ENCODE measurements at regions not wholly inside any gene's neighbourhood (a gene's known extent, or its start where the extent isn't known, plus 50 kb on each side); places are given as distances from the start of the nearest gene placed in this dataset.

- in situ Hi-C loops (cut with HindIII; ENCODE audit: low pct_unique_long_range_greater_than_20kb, low sequenced_read_pairs): no loop called here
Observed at GRCh38 chr16:17861981-17862479, 391.3 kb upstream of the XYLT1 start.

DNA sequence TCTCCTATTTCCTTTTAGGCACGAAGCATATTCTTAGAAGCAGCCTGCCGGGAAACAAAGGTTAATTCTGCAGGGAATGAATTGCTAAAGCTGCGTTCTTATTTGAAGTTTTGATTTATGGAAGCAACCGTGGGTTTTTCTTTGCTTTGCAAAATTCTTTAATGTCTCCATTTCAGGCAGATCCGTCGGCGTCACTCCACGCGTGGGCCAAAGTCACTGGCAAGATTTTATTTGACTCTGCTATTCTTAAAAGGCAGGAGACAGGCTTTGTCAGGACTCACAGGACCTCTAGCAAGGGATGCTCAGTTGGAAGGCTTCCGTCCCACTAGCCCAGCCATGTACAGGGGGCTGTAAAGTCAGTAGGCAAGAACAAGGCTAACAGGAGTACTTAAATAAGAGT lies 387.3 kb upstream of the XYLT1 start:
- in situ Hi-C loops (cut with HindIII; ENCODE audit: low pct_unique_long_range_greater_than_20kb, low sequenced_read_pairs): no loop called here

More at GRCh38 chr16:17861981-17862479, 391.3 kb upstream of the XYLT1 start:
- DNase-seq (ENCODE audit: low read depth, low spot score): no peak

GRCh38 chr16:17853958-17854357 lies 383.2 kb upstream of the XYLT1 start:
- in situ Hi-C loops (cut with HindIII; ENCODE audit: low pct_unique_long_range_greater_than_20kb, low sequenced_read_pairs): no loop called here
- DNase-seq (ENCODE audit: low read depth, low spot score): no peak

More for the DNA sequence above, 387.3 kb upstream of the XYLT1 start:
- no peak for DNase-seq (ENCODE audit: low read depth, low spot score)

DNA sequence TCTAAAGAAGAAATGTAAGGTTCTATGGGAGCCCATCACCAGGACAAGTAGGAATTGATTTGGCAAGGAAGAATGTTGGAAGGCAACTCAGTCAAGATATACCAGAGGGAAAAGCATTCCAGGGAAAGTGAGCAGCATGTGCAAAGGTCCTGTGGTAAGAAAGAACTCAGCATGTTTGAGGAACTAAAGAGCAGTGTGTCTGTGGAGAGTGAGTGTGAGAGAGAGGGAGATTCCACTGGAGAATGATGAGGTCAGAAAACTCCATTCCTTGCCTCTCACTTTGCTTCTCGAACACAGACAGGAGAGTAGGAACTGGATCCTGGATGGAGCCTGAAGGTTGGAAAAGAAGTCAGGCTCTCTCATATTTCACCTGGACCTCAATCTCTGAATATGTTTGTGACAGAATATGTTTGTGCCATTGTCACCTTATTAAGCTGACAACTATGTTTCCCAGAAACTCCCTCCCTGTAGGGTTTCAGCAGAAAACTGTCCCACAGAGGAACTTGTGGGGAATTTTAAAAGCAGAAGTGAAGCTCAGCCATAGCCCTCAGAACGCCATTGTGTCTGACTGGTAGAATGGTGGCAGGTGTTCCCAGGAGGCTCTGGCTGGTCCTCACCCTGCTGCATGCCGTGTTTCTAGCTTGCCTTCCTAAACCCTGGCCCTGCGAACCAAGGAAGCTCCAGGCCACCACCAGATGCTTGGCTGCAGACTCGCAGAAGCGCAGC lies 382.4 kb upstream of the XYLT1 start:
- in situ Hi-C loops (cut with HindIII; ENCODE audit: low pct_unique_long_range_greater_than_20kb, low sequenced_read_pairs): no loop called here
- no peak for DNase-seq (ENCODE audit: low read depth, low spot score)

DNA sequence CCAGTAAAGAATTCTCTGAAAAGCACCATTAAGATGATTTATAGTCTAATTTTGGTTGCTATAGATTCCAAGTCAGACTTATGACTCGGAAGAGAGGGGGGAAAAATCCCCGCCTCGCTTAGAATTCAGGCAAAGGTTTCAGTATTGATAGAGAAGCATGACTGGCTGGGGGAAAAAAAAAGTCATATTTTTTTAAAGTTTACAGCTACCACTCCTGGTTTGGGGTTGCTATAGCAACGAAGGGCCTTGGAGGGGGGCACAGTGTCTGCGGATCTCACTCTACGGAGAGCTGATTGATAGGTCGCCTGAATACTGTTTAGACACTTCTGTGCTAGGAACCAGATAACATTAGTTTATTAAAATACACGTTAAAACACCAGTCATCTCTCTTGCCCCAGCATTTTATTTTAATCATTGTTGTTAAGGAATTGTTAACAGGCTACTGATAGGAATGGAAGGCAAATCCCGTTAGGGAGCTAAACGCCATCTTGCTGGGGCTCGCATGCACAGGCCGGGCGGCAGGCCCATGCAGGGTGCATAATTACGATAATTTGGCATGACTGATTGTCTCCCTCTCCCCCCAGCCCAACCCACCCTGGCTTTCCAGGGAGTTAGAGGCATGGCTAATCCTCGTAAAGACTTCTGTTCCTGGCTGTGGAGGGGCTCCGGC lies 380.0 kb upstream of the XYLT1 start:
- no peak for DNase-seq (ENCODE audit: low read depth, low spot score)
- in situ Hi-C loops (cut with HindIII; ENCODE audit: low pct_unique_long_range_greater_than_20kb, low sequenced_read_pairs): no loop called here

DNA sequence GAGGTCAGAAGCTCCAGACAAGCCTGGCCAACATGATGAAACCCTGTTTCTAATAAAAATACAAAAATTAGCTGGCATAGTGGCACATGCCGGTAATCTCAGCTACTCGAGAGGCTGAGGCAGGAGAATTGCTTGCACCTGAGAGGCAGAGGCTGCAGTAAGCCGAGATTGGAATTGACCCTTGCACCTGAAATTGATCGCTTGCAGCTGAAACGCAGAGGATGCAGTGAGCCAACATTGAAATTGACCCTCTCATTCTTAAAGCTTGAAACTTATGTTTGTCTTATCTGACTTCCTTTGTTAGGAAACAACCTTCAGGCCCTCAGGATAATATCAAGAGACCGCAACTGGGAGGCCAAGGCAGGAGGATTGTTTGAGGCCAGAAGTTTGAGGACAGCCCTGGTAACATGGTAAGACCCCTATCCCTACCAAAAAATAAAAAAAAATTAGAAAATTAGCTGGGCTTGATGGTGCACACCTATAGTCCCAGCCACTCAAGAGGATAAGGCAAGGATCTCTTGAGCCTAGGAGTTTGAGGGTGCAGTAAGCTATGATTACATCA lies 376.6 kb upstream of the XYLT1 start:
- in situ Hi-C loops (cut with HindIII; ENCODE audit: low pct_unique_long_range_greater_than_20kb, low sequenced_read_pairs): no loop called here
- DNase-seq (ENCODE audit: low read depth, low spot score): no peak

DNA sequence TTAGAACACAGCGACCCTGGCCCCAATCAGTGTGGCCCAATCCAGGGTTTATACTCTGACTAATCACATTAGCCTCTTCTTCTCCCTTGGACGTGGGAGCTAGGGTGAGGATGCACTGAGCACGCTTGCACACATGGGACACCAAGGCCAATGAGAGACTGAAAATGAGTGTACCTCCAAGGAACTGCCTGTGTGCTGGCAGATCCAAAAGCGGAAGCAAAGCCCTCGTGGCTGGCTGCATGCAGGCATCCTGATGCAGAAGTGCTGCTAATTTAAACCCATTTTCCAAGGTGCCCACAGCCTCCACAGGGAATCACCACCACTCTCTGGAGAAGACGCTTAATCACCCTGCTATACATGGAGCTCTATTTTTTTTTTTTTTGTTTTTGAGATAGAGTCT lies 375.3 kb upstream of the XYLT1 start:
- DNase-seq (ENCODE audit: low read depth, low spot score): no peak
- in situ Hi-C loops (cut with HindIII; ENCODE audit: low pct_unique_long_range_greater_than_20kb, low sequenced_read_pairs): no loop called here

DNA sequence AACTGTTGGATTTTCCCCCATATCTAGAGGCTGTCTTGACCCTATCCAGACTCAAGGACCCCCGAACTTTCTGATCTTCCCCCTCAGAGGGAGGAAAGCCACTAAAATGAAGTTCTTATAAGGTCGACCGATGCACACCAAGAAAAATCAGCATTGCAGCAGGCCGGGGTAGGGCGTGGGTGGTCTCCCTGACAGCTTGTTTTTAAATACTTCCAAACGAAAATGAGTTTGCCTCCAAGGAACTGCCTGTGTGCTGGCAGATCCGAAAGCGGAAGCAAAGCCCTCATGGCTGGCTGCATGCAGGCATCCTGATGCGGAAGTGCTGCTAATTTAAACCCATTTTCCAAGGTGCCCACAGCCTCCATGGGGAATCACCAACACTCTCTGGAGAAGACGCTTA lies 374.3 kb upstream of the XYLT1 start:
- in situ Hi-C loops (cut with HindIII; ENCODE audit: low pct_unique_long_range_greater_than_20kb, low sequenced_read_pairs): no loop called here
- no peak for DNase-seq (ENCODE audit: low read depth, low spot score)

- in situ Hi-C loops (cut with HindIII; ENCODE audit: low pct_unique_long_range_greater_than_20kb, low sequenced_read_pairs): no loop called here
- DNase-seq (ENCODE audit: low read depth, low spot score): no peak
Observed at GRCh38 chr16:17843905-17844304, 373.1 kb upstream of the XYLT1 start.

GRCh38 chr16:17839907-17840306 lies 369.1 kb upstream of the XYLT1 start:
- in situ Hi-C loops (cut with HindIII; ENCODE audit: low pct_unique_long_range_greater_than_20kb, low sequenced_read_pairs): no loop called here

DNA sequence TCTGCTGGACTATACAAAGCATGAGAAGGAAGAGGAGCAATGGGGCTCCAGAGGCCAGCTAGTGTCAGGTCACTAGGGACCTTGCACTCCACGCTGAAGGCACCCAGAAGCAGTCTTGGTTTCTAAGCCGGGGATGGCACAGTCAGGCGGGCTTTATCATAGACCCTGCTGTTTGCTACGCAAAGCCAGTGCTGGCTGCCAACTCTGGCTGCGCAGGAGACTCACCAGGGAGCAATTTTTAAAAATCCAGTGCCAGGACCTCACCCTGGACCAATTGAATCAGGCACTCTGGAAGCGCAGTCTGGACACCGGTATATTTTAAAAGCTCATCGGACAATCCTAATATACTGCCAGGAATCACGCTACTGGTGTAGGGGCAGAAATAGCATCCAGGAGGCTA lies 368.5 kb upstream of the XYLT1 start:
- DNase-seq (ENCODE audit: low read depth, low spot score): no peak
- in situ Hi-C loops (cut with HindIII; ENCODE audit: low pct_unique_long_range_greater_than_20kb, low sequenced_read_pairs): no loop called here

More at GRCh38 chr16:17839907-17840306, 369.1 kb upstream of the XYLT1 start:
- DNase-seq (ENCODE audit: low read depth, low spot score): no peak

GRCh38 chr16:17836868-17837602 lies 366.3 kb upstream of the XYLT1 start:
- peak; percentile 2 for DNase-seq (ENCODE audit: low read depth, low spot score)
- in situ Hi-C loops (cut with HindIII; ENCODE audit: low pct_unique_long_range_greater_than_20kb, low sequenced_read_pairs): no loop called here

GRCh38 chr16:17835118-17835876 lies 364.5 kb upstream of the XYLT1 start:
- no peak for DNase-seq (ENCODE audit: low read depth, low spot score)

GRCh38 chr16:17832738-17833137 lies 362.0 kb upstream of the XYLT1 start:
- no peak for DNase-seq (ENCODE audit: low read depth, low spot score)
- in situ Hi-C loops (cut with HindIII; ENCODE audit: low pct_unique_long_range_greater_than_20kb, low sequenced_read_pairs): no loop called here

More at GRCh38 chr16:17835118-17835876, 364.5 kb upstream of the XYLT1 start:
- in situ Hi-C loops (cut with HindIII; ENCODE audit: low pct_unique_long_range_greater_than_20kb, low sequenced_read_pairs): no loop called here

DNA sequence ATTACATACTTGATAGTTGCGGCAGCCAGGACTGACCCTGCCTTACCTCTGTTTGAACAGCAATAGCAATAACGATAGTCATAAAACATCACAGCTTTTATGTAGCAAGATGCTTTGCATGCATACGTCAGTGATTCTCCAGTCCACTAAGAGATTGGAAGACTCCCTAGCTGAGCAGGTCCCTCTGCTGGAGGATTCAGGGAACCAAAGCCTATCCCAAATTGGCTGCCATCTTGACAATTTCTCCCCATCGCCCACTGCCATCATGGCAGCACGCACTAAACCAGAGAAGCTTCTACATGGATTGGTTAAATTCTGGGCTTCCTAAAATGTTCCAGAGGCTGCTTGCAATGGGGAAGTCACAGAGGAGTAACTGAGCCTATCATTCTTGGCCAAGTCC lies 360.6 kb upstream of the XYLT1 start:
- peak; percentile 76 for DNase-seq (ENCODE audit: low read depth, low spot score)
- in situ Hi-C loops (cut with HindIII; ENCODE audit: low pct_unique_long_range_greater_than_20kb, low sequenced_read_pairs): no loop called here

DNA sequence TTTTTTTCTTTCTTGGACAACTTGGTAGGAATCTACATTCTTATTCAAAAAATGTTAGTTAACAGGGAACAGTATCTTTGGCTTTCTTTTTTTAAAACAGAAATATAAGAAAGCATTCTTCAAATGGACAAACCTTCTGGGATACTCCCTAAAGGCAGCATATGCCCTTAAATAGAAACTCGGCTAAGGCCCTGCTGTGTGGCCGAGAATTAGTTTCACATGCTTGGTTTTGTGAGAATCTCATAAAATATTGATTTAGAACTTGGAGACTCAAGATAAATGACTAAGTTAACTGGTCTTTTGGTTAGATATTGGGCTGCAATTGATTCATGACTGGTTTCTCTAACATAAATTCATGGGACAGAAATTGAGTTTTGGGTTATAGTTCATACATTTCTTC lies 359.9 kb upstream of the XYLT1 start:
- DNase-seq (ENCODE audit: low read depth, low spot score): no peak
- in situ Hi-C loops (cut with HindIII; ENCODE audit: low pct_unique_long_range_greater_than_20kb, low sequenced_read_pairs): no loop called here

DNA sequence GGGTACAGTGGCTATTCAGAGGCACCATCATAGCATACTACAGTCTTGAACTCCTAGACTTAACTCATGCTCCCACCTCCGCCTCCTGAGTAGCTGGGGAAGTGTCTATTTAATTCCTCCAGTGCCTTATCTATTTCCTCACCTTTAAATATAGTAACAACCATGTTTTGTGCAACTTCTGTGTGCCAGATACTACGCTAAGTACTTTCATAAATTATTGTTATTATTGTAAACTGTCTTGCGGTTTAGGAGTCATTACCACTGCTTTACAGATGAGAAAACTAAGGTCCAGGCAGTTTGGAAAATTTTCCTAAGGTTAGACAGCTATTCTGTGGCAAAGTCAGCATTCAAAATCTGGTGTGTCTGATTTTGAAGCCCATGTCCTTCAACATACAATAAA lies 359.1 kb upstream of the XYLT1 start:
- no peak for DNase-seq (ENCODE audit: low read depth, low spot score)
- in situ Hi-C loops (cut with HindIII; ENCODE audit: low pct_unique_long_range_greater_than_20kb, low sequenced_read_pairs): no loop called here
